K562 (cell line): ENCODE measurements at regions not wholly inside any gene's neighbourhood (a gene's known extent, or its start where the extent isn't known, plus 50 kb on each side); places are given as distances from the start of the nearest gene placed in this dataset.
"Not testable (repeated sequence)": the region's sequence is repeated elsewhere in the genome, so short reads cannot be mapped to it uniquely, and the experiment has no call there.

Source experiments
- ATAC-seq: fragments of 200-7000 bp; cut with Tn5 transposase; 3 replicates; pipeline ENCODE4 v1.9.1; 2020; ENCODE audit warnings: moderate library complexity
- BruUV-seq: library from RNA; stranded (reverse); fragments of 400-500 nt; replicated peaks from 2 replicates; lab custom pipeline; 2021; lab: Mats Ljungman, UMichigan
- CTCF ChIA-PET: fragments of 300-600 bp; formaldehyde crosslinking; extraction: SDS; loops from one replicate; lab custom pipeline; 2021; ENCODE audit warnings: low intra/inter-chr PET ratio; lab: Yijun Ruan, JAX
- POLR2A ChIA-PET: fragments of 300-600, 350-650 bp; sonication (Branson Sonifier 250); formaldehyde crosslinking; extraction: SDS; loops from one replicate; lab custom pipeline; 2021; ENCODE audit warnings: antibody characterized with exemption, inconsistent platforms; lab: Yijun Ruan, JAX
- DNase-seq, 4 experiments: peaks; one replicate each; pipeline versions ENCODE4 v3.0.0 to v3.0.0-alpha.2; 2011 to 2018; ENCODE audit warnings: low spot score in 3 of 4, mixed read lengths in 3 of 4; ENCODE audit errors: extremely low read depth in 1 of 4
- FAIRE-seq: peaks from 2 replicates; lab custom pipeline; 2011; peaks lifted over from hg19 to GRCh38; lab: Jason Lieb, UNC
- H2AFZ ChIP-seq: 2 replicates; pipeline ENCODE4 v1.6.0; 2011; ENCODE audit warnings: low read depth, low read length, control low read depth, inconsistent platforms
- H3K27ac ChIP-seq: fragments of 200-600 bp; 3 replicates; pipeline ENCODE4 v1.8.0; 2011; ENCODE audit warnings: low read depth, mild to moderate bottlenecking, control low read depth, inconsistent platforms, low read length, moderate library complexity, mixed read lengths; ENCODE audit errors: extremely low read depth
- H3K27me3 ChIP-seq, 2 experiments: fragments of 300-600 bp in 1 of 2; 2 replicates in 1 of 2; 3 replicates in 1 of 2; pipeline versions ENCODE4 v1.6.0 to v1.8.0; 2011; ENCODE audit warnings: inconsistent platforms in 2 of 2, low read length in 2 of 2, mild to moderate bottlenecking in 1 of 2, mixed read lengths in 1 of 2, moderate library complexity in 1 of 2; ENCODE audit not compliant: control insufficient read depth in 2 of 2, insufficient read depth in 2 of 2
- H3K36me3 ChIP-seq: fragments of 300-600 bp; 3 replicates; pipeline ENCODE4 v1.8.0; 2011; ENCODE audit warnings: mild to moderate bottlenecking, low read length, inconsistent platforms; ENCODE audit not compliant: control insufficient read depth, insufficient read depth
- H3K4me1 ChIP-seq, 2 experiments: fragments of 200-600 bp in 1 of 2; replicated peaks in 1 of 2; 2 replicates in 1 of 2; 3 replicates in 1 of 2; pipeline versions ENCODE4 v1.5.1 to v1.8.0; 2011; ENCODE audit warnings: inconsistent platforms in 2 of 2, low read length in 2 of 2, mild to moderate bottlenecking in 1 of 2, mixed read lengths in 1 of 2, moderate library complexity in 1 of 2; ENCODE audit not compliant: control insufficient read depth in 2 of 2, insufficient read depth in 2 of 2
- H3K4me2 ChIP-seq: 2 replicates; pipeline ENCODE4 v1.6.1; 2011; ENCODE audit warnings: low read length, control low read depth, inconsistent platforms, mixed read lengths; ENCODE audit not compliant: insufficient read depth
- H3K4me3 ChIP-seq: fragments of 200-600 bp; sonication (generic), shearing (Covaris generic); 2 replicates; pipeline ENCODE4 v1.5.1; 2016; ENCODE audit warnings: control low read depth, inconsistent platforms
- H3K79me2 ChIP-seq: fragments of 200-600 bp; 3 replicates; pipeline ENCODE4 v1.8.0; 2011; ENCODE audit warnings: low read length, inconsistent platforms; ENCODE audit not compliant: control insufficient read depth, insufficient read depth
- H3K9ac ChIP-seq, 2 experiments: 2 replicates each; pipeline versions ENCODE4 v1.6.0 to v1.6.1; 2011; ENCODE audit warnings: low read depth in 2 of 2, low read length in 2 of 2, control low read depth in 1 of 2, inconsistent platforms in 1 of 2, mild to moderate bottlenecking in 1 of 2, mixed read lengths in 1 of 2; ENCODE audit not compliant: insufficient read depth in 1 of 2
- H3K9me1 ChIP-seq: one replicate; pipeline ENCODE4 v1.6.0; 2011; ENCODE audit warnings: inconsistent platforms, mild to moderate bottlenecking, low read length, moderate library complexity; ENCODE audit not compliant: control insufficient read depth, insufficient read depth
- H3K9me3 ChIP-seq: replicated peaks from 2 replicates; pipeline ENCODE4 v1.5.1; 2011; ENCODE audit warnings: low read depth, low read length, inconsistent platforms; ENCODE audit not compliant: control insufficient read depth, insufficient read depth
- H4K20me1 ChIP-seq: replicated peaks from 2 replicates; pipeline ENCODE4 v1.6.1; 2011; ENCODE audit warnings: low read length, inconsistent platforms, mixed read lengths; ENCODE audit not compliant: control insufficient read depth, insufficient read depth
- MAFG ChIP-seq: fragments of 450-650 bp; conservative IDR thresholded peaks from 2 replicates; pipeline ENCODE4 v1.6.1; 2016; ENCODE audit warnings: missing genetic modification characterization, missing compliant biosample characterization
- MAFK ChIP-seq: IDR thresholded peaks from 2 replicates; pipeline ENCODE4 v1.6.1; 2011; ENCODE audit warnings: low read length, improper control_type of control experiment
- NFIC ChIP-seq: fragments of 450-650 bp; IDR thresholded peaks from 2 replicates; pipeline ENCODE4 v1.6.1; 2017; ENCODE audit warnings: mild to moderate bottlenecking, inconsistent platforms
- PHTF2 ChIP-seq: fragments of 250-450 bp; sonication (Bioruptor Pico); IDR thresholded peaks from 2 replicates; pipeline ENCODE4 v1.5.0; 2021; ENCODE audit warnings: mild to moderate bottlenecking
- RBM14 ChIP-seq: fragments of 200-400 bp; formaldehyde crosslinking; IDR thresholded peaks from 2 replicates; pipeline ENCODE4 v1.6.1; 2018; ENCODE audit warnings: low read depth, mild to moderate bottlenecking, low read length, moderate library complexity, borderline replicate concordance; ENCODE audit not compliant: insufficient read depth
- WGBS: fragments of 100-300 bp; shearing (Covaris generic); methylation state at CpG from one replicate; pipeline ENCODE4 v1.1.6; 2016; ENCODE audit warnings: low coverage, mixed read lengths; ENCODE audit not compliant: insufficient coverage; ENCODE audit errors: missing lambda C conversion rate; 5-methylcytosine and 5-hydroxymethylcytosine counted together
- in situ Hi-C: fragments of 300-500 bp; cut with MboI; formaldehyde crosslinking; loops from 4 replicates; pipeline ENCODE4 v1.15.0; 2018; ENCODE audit warnings: inconsistent platforms, mixed read lengths
- intact Hi-C: fragments of 100-400 bp; cut with micrococcal nuclease; formaldehyde crosslinking; loops from 2 replicates; pipeline ENCODE4 v1.14.2; 2022

GRCh38 chrX:86981326-86981879 is 536.2 kb upstream of the KLHL4 start:
- no peak overlapping the region for H3K27ac ChIP-seq
- no peak for DNase-seq
- no peak for ATAC-seq
- in situ Hi-C loops = no loop called here
- H2AFZ ChIP-seq = no peak overlapping the region
- H4K20me1 ChIP-seq = no peaks in the 10 kb centered on the region
- H3K4me2 ChIP-seq = no peak overlapping the region
- no peak overlapping the region for H3K4me3 ChIP-seq
- H3K36me3 ChIP-seq = no peaks in the 10 kb centered on the region
- H3K27me3 ChIP-seq = no peaks in the 10 kb centered on the region
- H3K9me1 ChIP-seq = no peaks in the 10 kb centered on the region
- FAIRE-seq = no peak
- POLR2A ChIA-PET = no interaction called here
- TF ChIP-seq RBM14 = no peak
- TF ChIP-seq PHTF2 (CRISPR knock-in tag) = no peak
- no peak for TF ChIP-seq NFIC
- WGBS = 0% methylated on average over 1 of the region's 2 CpGs
- H3K9me3 ChIP-seq = no peaks in the 10 kb centered on the region
- CTCF ChIA-PET = no interaction called here
- H3K4me1 ChIP-seq = no peaks in the 10 kb centered on the region
- intact Hi-C loops = no loop called here
- BruUV-seq = no TSS peak
- H3K9ac ChIP-seq = no peak overlapping the region
- H3K79me2 ChIP-seq = no peaks in the 10 kb centered on the region

GRCh38 chrX:86987351-86987750 is 530.3 kb upstream of the KLHL4 start:
- H4K20me1 ChIP-seq = not testable (repeated sequence)

More at GRCh38 chrX:86987351-86987750, 530.3 kb upstream of the KLHL4 start:
- TF ChIP-seq MAFG (tag) (peak; percentile 29; the same call in 1 of the 2 replicates), MAFK (0 out of 2 replicates have a peak, but pooled peaks have one; percentile 25)
- ATAC-seq, H3K9me3 ChIP-seq, FAIRE-seq, H3K9me1 ChIP-seq, POLR2A ChIA-PET, H3K4me2 ChIP-seq, DNase-seq, intact Hi-C loops, H3K79me2 ChIP-seq, H3K4me3 ChIP-seq, BruUV-seq, CTCF ChIA-PET, H3K27ac ChIP-seq, H2AFZ ChIP-seq, H3K36me3 ChIP-seq, H3K9ac ChIP-seq, H3K4me1 ChIP-seq, in situ Hi-C loops, H3K27me3 ChIP-seq: not testable (repeated sequence)
- 0% methylated on average over 2 of the region's 4 CpGs for WGBS
